ENCODE measurements at regions not wholly inside any gene's neighbourhood (a gene's known extent, or its start where the extent isn't known, plus 50 kb on each side); places are given as distances from the start of the nearest gene placed in this dataset.

GRCh38 chr6:88374553-88374952, 208.4 kb upstream of the CNR1 start:
- TF ChIP-seq POLR2A (IDR thresholded peaks at IDR 0.05) (no peak), CTCF (IDR thresholded peaks at IDR 0.05) (no peak)

Data from tibial nerve (tissue), 3 donors.